Astrocyte of the hippocampus (primary cell): ENCODE measurements at regions not wholly inside any gene's neighbourhood (a gene's known extent, or its start where the extent isn't known, plus 50 kb on each side); places are given as distances from the start of the nearest gene placed in this dataset.
A peak's percentile ranks its signal among the peaks of the same experiment; 100 is the strongest.

Experiments
- DNase-seq: peaks from one replicate; pipeline ENCODE4 v3.0.0; 2011; ENCODE audit warnings: low read depth, low spot score

GRCh38 chr1:195934817-195935553 is 673.3 kb downstream of the KCNT2 start:
- no peak for DNase-seq

GRCh38 chr1:195933835-195934234 is 674.4 kb downstream of the KCNT2 start:
- no peak for DNase-seq

- DNase-seq: no peak
Measured at GRCh38 chr1:195915826-195916225, 692.4 kb downstream of the KCNT2 start.

- no peak for DNase-seq
Measured at GRCh38 chr1:195909061-195909460, 699.2 kb downstream of the KCNT2 start.

GRCh38 chr1:195908121-195908520 is 700.1 kb downstream of the KCNT2 start:
- no peak for DNase-seq

- no peak for DNase-seq
Measured at GRCh38 chr1:195903203-195903602, 705.0 kb downstream of the KCNT2 start.

- no peak for DNase-seq
Measured at GRCh38 chr1:195902779-195903178, 705.5 kb downstream of the KCNT2 start.

- DNase-seq: peak; percentile 5
Measured at GRCh38 chr1:195899762-195900352, 708.4 kb downstream of the KCNT2 start.

- DNase-seq: no peak
Measured at GRCh38 chr1:195898924-195899323, 709.3 kb downstream of the KCNT2 start.

GRCh38 chr1:195898373-195898772 is 709.9 kb downstream of the KCNT2 start:
- DNase-seq: no peak

GRCh38 chr1:195897076-195897475 is 711.2 kb downstream of the KCNT2 start:
- no peak for DNase-seq

GRCh38 chr1:195894411-195894810 is 713.8 kb downstream of the KCNT2 start:
- peak; percentile 62 for DNase-seq

GRCh38 chr1:195886000-195886399 is 722.2 kb downstream of the KCNT2 start:
- DNase-seq: no peak

- no peak for DNase-seq
Measured at GRCh38 chr1:195878478-195878877, 729.8 kb downstream of the KCNT2 start.

GRCh38 chr1:195876792-195877191 is 731.4 kb downstream of the KCNT2 start:
- DNase-seq: no peak

GRCh38 chr1:195872376-195872775 is 735.9 kb downstream of the KCNT2 start:
- no peak for DNase-seq

- DNase-seq: peak; percentile 5
Measured at GRCh38 chr1:195867638-195868037, 740.6 kb downstream of the KCNT2 start.

- DNase-seq: no peak
Measured at GRCh38 chr1:195866781-195867222, 741.4 kb downstream of the KCNT2 start.

- DNase-seq: no peak
Measured at GRCh38 chr1:195866091-195866780, 742.0 kb downstream of the KCNT2 start.

- DNase-seq: peak; percentile 2
Measured at GRCh38 chr1:195851804-195852203, 756.4 kb downstream of the KCNT2 start.

GRCh38 chr1:195851016-195851601 is 757.1 kb downstream of the KCNT2 start:
- DNase-seq: no peak

- no peak for DNase-seq
Measured at GRCh38 chr1:195849180-195849579, 759.1 kb downstream of the KCNT2 start.
